ENCODE measurements at regions not wholly inside any gene's neighbourhood (a gene's known extent, or its start where the extent isn't known, plus 50 kb on each side); places are given as distances from the start of the nearest gene placed in this dataset.

GRCh38 chr18:41466436-41467160 lies 488.4 kb upstream of the PIK3C3 start:
- TF ChIP-seq CTCF (IDR thresholded peaks at IDR 0.05; ENCODE audit: low read depth, low read length, poor library complexity, severe bottlenecking): no peak
- TF ChIP-seq EZH2phosphoT487 (IDR thresholded peaks at IDR 0.05; ENCODE audit: borderline replicate concordance, low read length): no peak

Data from DOHH2 (cell line).